ENCODE measurements at regions not wholly inside any gene's neighbourhood (a gene's known extent, or its start where the extent isn't known, plus 50 kb on each side); places are given as distances from the start of the nearest gene placed in this dataset.
"Not testable (repeated sequence)": the region's sequence is repeated elsewhere in the genome, so short reads cannot be mapped to it uniquely, and the experiment has no call there.

GRCh38 chr14:105894978-105895881, 368.8 kb downstream of the TMEM121 start:
- ChIA-PET POLR2A (ENCODE audit: low non-redundant PET) (no interaction called here), CTCF (no interaction called here)
- TF ChIP-seq CTCF (conservative IDR thresholded peaks at IDR 0.05; ENCODE audit: low read depth), result no peak
- H3K27ac ChIP-seq, result no peak overlapping the region
- DNase-seq (ENCODE audit: low spot score), result no peak

- H3K27ac ChIP-seq; POLR2A ChIA-PET (ENCODE audit: low non-redundant PET); DNase-seq (ENCODE audit: low spot score); CTCF ChIA-PET: not testable (repeated sequence)
These were observed 369.8 kb downstream of the TMEM121 start for GRCh38 chr14:105896206-105896605.

- POLR2A ChIA-PET (ENCODE audit: low non-redundant PET); DNase-seq (ENCODE audit: low spot score); CTCF ChIA-PET; H3K27ac ChIP-seq: not testable (repeated sequence)
These were observed 370.8 kb downstream of the TMEM121 start for GRCh38 chr14:105896961-105897724.

GRCh38 chr14:105897725-105898113, 371.3 kb downstream of the TMEM121 start:
- H3K27ac ChIP-seq, result no peak overlapping the region
- POLR2A ChIA-PET (ENCODE audit: low non-redundant PET), result no interaction called here
- TF ChIP-seq CTCF (conservative IDR thresholded peaks at IDR 0.05; ENCODE audit: low read depth), result no peak
- CTCF ChIA-PET, result no interaction called here
- no peak for DNase-seq (ENCODE audit: low spot score)

- POLR2A ChIA-PET (ENCODE audit: low non-redundant PET), result no interaction called here
- no peak for DNase-seq (ENCODE audit: low spot score)
- H3K27ac ChIP-seq, result no peak overlapping the region
- TF ChIP-seq CTCF (conservative IDR thresholded peaks at IDR 0.05; ENCODE audit: low read depth), result no peak
- CTCF ChIA-PET, result no interaction called here
These were observed 372.2 kb downstream of the TMEM121 start for GRCh38 chr14:105898482-105899010.

- TF ChIP-seq CTCF (conservative IDR thresholded peaks at IDR 0.05; ENCODE audit: low read depth), result no peak
- H3K27ac ChIP-seq, result no peak overlapping the region
- ChIA-PET CTCF (no interaction called here), POLR2A (ENCODE audit: low non-redundant PET) (no interaction called here)
- DNase-seq (ENCODE audit: low spot score), result no peak
These were observed 372.8 kb downstream of the TMEM121 start for GRCh38 chr14:105899071-105899641.

- POLR2A ChIA-PET (ENCODE audit: low non-redundant PET), result no interaction called here
- CTCF ChIA-PET, result no interaction called here
- no peak for TF ChIP-seq CTCF (conservative IDR thresholded peaks at IDR 0.05; ENCODE audit: low read depth)
These were observed 373.4 kb downstream of the TMEM121 start for GRCh38 chr14:105899657-105900397.

More at GRCh38 chr14:105899657-105900397, 373.4 kb downstream of the TMEM121 start:
- no peak for DNase-seq (ENCODE audit: low spot score)
- no peak overlapping the region for H3K27ac ChIP-seq
